Right hindlimb (tissue), 1 donor: ENCODE measurements at regions not wholly inside any gene's neighbourhood (a gene's known extent, or its start where the extent isn't known, plus 50 kb on each side); places are given as distances from the start of the nearest gene placed in this dataset.
"Not testable (repeated sequence)": the region's sequence is repeated elsewhere in the genome, so short reads cannot be mapped to it uniquely, and the experiment has no call there.

ENCODE experiments used
- DNase-seq: peaks from one replicate; pipeline ENCODE4 v3.0.0-alpha.2; 2018

GRCh38 chr9:87160148-87161102 lies 213.1 kb upstream of the GAS1 start:
- peak; percentile 86 for DNase-seq

GRCh38 chr9:87167161-87167560 lies 219.9 kb upstream of the GAS1 start:
- DNase-seq = no peak

GRCh38 chr9:87167582-87167981 lies 220.3 kb upstream of the GAS1 start:
- no peak for DNase-seq

- DNase-seq = no peak
These were observed 231.0 kb upstream of the GAS1 start for GRCh38 chr9:87178302-87178701.

GRCh38 chr9:87179553-87180340 lies 232.4 kb upstream of the GAS1 start:
- DNase-seq = no peak

- no peak for DNase-seq
These were observed 233.1 kb upstream of the GAS1 start for GRCh38 chr9:87180361-87180760.

GRCh38 chr9:87180841-87181240 lies 233.5 kb upstream of the GAS1 start:
- DNase-seq = no peak

- DNase-seq = no peak
These were observed 234.4 kb upstream of the GAS1 start for GRCh38 chr9:87181670-87182069.

- DNase-seq = no peak
These were observed 237.8 kb upstream of the GAS1 start for GRCh38 chr9:87184956-87185642.

GRCh38 chr9:87187656-87188055 lies 240.3 kb upstream of the GAS1 start:
- no peak for DNase-seq

GRCh38 chr9:87189006-87189405 lies 241.7 kb upstream of the GAS1 start:
- DNase-seq = no peak

- no peak for DNase-seq
These were observed 245.8 kb upstream of the GAS1 start for GRCh38 chr9:87193151-87193550.

- DNase-seq = peak; percentile 75
These were observed 246.9 kb upstream of the GAS1 start for GRCh38 chr9:87193925-87194868.

- no peak for DNase-seq
These were observed 248.0 kb upstream of the GAS1 start for GRCh38 chr9:87195306-87195705.

GRCh38 chr9:87197349-87198130 lies 250.2 kb upstream of the GAS1 start:
- DNase-seq = peak; percentile 51

GRCh38 chr9:87198716-87199115 lies 251.4 kb upstream of the GAS1 start:
- DNase-seq = no peak

GRCh38 chr9:87199278-87199677 lies 252.0 kb upstream of the GAS1 start:
- peak; percentile 47 for DNase-seq

- DNase-seq = no peak
These were observed 252.5 kb upstream of the GAS1 start for GRCh38 chr9:87199782-87200181.

- peak; percentile 82 for DNase-seq
These were observed 254.0 kb upstream of the GAS1 start for GRCh38 chr9:87201351-87201751.

- no peak for DNase-seq
These were observed 258.9 kb upstream of the GAS1 start for GRCh38 chr9:87206064-87206661.

- not testable (repeated sequence) for DNase-seq
These were observed 263.4 kb upstream of the GAS1 start for GRCh38 chr9:87210658-87211057.
